Right cardiac atrium (tissue), 5 donors: ENCODE measurements at regions not wholly inside any gene's neighbourhood (a gene's known extent, or its start where the extent isn't known, plus 50 kb on each side); places are given as distances from the start of the nearest gene placed in this dataset.

Source experiments
- ATAC-seq, 2 donors: fragments of 200-7000 bp; cut with Tn5 transposase; one replicate each; pipeline versions ENCODE4 v1.8.0 to v1.9.1; 2020; ENCODE audit warnings: moderate library complexity in 2 of 2, mild to moderate bottlenecking in 1 of 2
- DNase-seq, 3 donors: peaks; one replicate each; pipeline ENCODE4 v3.0.0-alpha.2; 2020
- H3K27ac ChIP-seq: one replicate; pipeline ENCODE4 v1.5.1; 2013; ENCODE audit warnings: mild to moderate bottlenecking, low read length, control low read depth, moderate library complexity
- H3K27me3 ChIP-seq: one replicate; pipeline ENCODE4 v1.6.1; 2013; ENCODE audit not compliant: control insufficient read depth, insufficient read depth
- H3K4me1 ChIP-seq: one replicate; pipeline ENCODE4 v1.6.1; 2013; ENCODE audit warnings: low read length; ENCODE audit not compliant: control insufficient read depth, insufficient read depth
- H3K4me3 ChIP-seq: one replicate; pipeline ENCODE4 v1.5.1; 2013; ENCODE audit warnings: low read length, control low read depth
- H3K9me3 ChIP-seq: one replicate; pipeline ENCODE4 v1.6.1; 2013; ENCODE audit warnings: low read length; ENCODE audit not compliant: control insufficient read depth
- WGBS: extraction: QIAGEN DNeasy Blood & Tissue Kit; methylation state at CpG from one replicate; pipeline ENCODE4 v1.1.7; 2013; 5-methylcytosine and 5-hydroxymethylcytosine counted together
- intact Hi-C, 4 donors: fragments of 100-400 bp; cut with DNase I; formaldehyde crosslinking; loops; one replicate each; pipeline versions ENCODE4 v1.11.0 to v1.14.0; 2022 to 2023
- donor health status: healthy with polysubstance abuse.
- donor health status: DM: no; HTN: yes; CAD: no.
- donor health status: DM: no; HTN: no; CAD: no.
- donor health status: DM: no; HTN: yes; CAD: no; lungs with severe emphysema.
- donor health status: DM: yes; HTN: yes; CAD: no.

- ATAC-seq: no peak
- DNase-seq: peak in 1 of 3 donors; percentile 1
- H3K4me1 ChIP-seq: peaks cover 5% of the 10 kb centered on the region
- no peak overlapping the region for H3K27ac ChIP-seq
- 91% methylated on average over 9 of the region's 9 CpGs for WGBS
- no peak overlapping the region for H3K4me3 ChIP-seq
- no peaks in the 10 kb centered on the region for H3K9me3 ChIP-seq
- intact Hi-C loops: no loop called here
- no peaks in the 10 kb centered on the region for H3K27me3 ChIP-seq
These were observed 183.5 kb upstream of the AFDN start for GRCh38 chr6:167643223-167643622.

GRCh38 chr6:167643716-167644115 is 183.0 kb upstream of the AFDN start:
- 96% methylated on average over 11 of the region's 11 CpGs for WGBS

GRCh38 chr6:167644412-167645132 is 182.1 kb upstream of the AFDN start:
- intact Hi-C loops: no loop called here
- WGBS: 52% methylated on average over 21 of the region's 21 CpGs
- H3K9me3 ChIP-seq: no peaks in the 10 kb centered on the region
- ATAC-seq: peak; percentile 58 to 76
- no peak overlapping the region for H3K27ac ChIP-seq
- peaks cover 5% of the 10 kb centered on the region for H3K4me1 ChIP-seq
- DNase-seq: peak in 1 of 3 donors; percentile 62
- H3K4me3 ChIP-seq: peak overlapping the region; percentile 17
- H3K27me3 ChIP-seq: no peaks in the 10 kb centered on the region

More at GRCh38 chr6:167643716-167644115, 183.0 kb upstream of the AFDN start:
- H3K27me3 ChIP-seq: no peaks in the 10 kb centered on the region
- no peak overlapping the region for H3K4me3 ChIP-seq
- intact Hi-C loops: no loop called here
- DNase-seq (peak in 1 of 3 donors; percentile 38), ATAC-seq (no peak)
- peaks cover 5% of the 10 kb centered on the region for H3K4me1 ChIP-seq
- H3K9me3 ChIP-seq: no peaks in the 10 kb centered on the region
- no peak overlapping the region for H3K27ac ChIP-seq

- Histone ChIP-seq H3K4me3 (no peak overlapping the region), H3K27ac (no peak overlapping the region), H3K4me1 (peaks cover 5% of the 10 kb centered on the region), H3K27me3 (no peaks in the 10 kb centered on the region), H3K9me3 (no peaks in the 10 kb centered on the region)
- 74% methylated on average over 8 of the region's 8 CpGs for WGBS
- ATAC-seq (no peak), DNase-seq (peak in 1 of 3 donors; percentile 11)
- intact Hi-C loops: no loop called here
These were observed 181.3 kb upstream of the AFDN start for GRCh38 chr6:167645368-167645767.

GRCh38 chr6:167647306-167647705 is 179.4 kb upstream of the AFDN start:
- ATAC-seq: peak in 1 of 2 donors; percentile 33
- intact Hi-C loops: no loop called here
- WGBS: 45% methylated on average over 4 of the region's 4 CpGs
- Histone ChIP-seq H3K27ac (no peak overlapping the region), H3K4me3 (no peak overlapping the region), H3K27me3 (no peaks in the 10 kb centered on the region), H3K4me1 (peaks cover 5% of the 10 kb centered on the region), H3K9me3 (no peaks in the 10 kb centered on the region)
- DNase-seq: no peak

GRCh38 chr6:167647737-167648470 is 178.8 kb upstream of the AFDN start:
- DNase-seq: peak in 1 of 3 donors; percentile 13
- peak in 1 of 2 donors; percentile 4 for ATAC-seq
- 83% methylated on average over 13 of the region's 13 CpGs for WGBS
- peaks cover 5% of the 10 kb centered on the region for H3K4me1 ChIP-seq
- no peaks in the 10 kb centered on the region for H3K27me3 ChIP-seq
- no peak overlapping the region for H3K27ac ChIP-seq
- intact Hi-C loops: no loop called here
- no peaks in the 10 kb centered on the region for H3K9me3 ChIP-seq
- H3K4me3 ChIP-seq: no peak overlapping the region

GRCh38 chr6:167648501-167649278 is 178.0 kb upstream of the AFDN start:
- Histone ChIP-seq H3K9me3 (no peaks in the 10 kb centered on the region), H3K4me3 (no peak overlapping the region), H3K4me1 (peaks cover 5% of the 10 kb centered on the region), H3K27ac (no peak overlapping the region), H3K27me3 (no peaks in the 10 kb centered on the region)
- WGBS: 90% methylated on average over 13 of the region's 13 CpGs
- intact Hi-C loops: no loop called here
- DNase-seq (peak in 1 of 3 donors; percentile 12), ATAC-seq (peak in 1 of 2 donors; percentile 27)

GRCh38 chr6:167649476-167649875 is 177.2 kb upstream of the AFDN start:
- Histone ChIP-seq H3K4me1 (peaks cover 5% of the 10 kb centered on the region), H3K4me3 (no peak overlapping the region), H3K27me3 (no peaks in the 10 kb centered on the region), H3K9me3 (no peaks in the 10 kb centered on the region), H3K27ac (no peak overlapping the region)
- ATAC-seq (no peak), DNase-seq (peak in 1 of 3 donors; percentile 8)
- WGBS: 93% methylated on average over 8 of the region's 8 CpGs
- intact Hi-C loops: no loop called here

- intact Hi-C loops: no loop called here
- Histone ChIP-seq H3K27me3 (no peaks in the 10 kb centered on the region), H3K27ac (no peak overlapping the region), H3K9me3 (no peaks in the 10 kb centered on the region), H3K4me3 (no peak overlapping the region), H3K4me1 (peaks cover 5% of the 10 kb centered on the region)
- 27% methylated on average over 12 of the region's 12 CpGs for WGBS
- DNase-seq (peak in 1 of 3 donors; percentile 46), ATAC-seq (no peak)
These were observed 175.9 kb upstream of the AFDN start for GRCh38 chr6:167650730-167651317.

GRCh38 chr6:167651318-167652041 is 175.2 kb upstream of the AFDN start:
- Histone ChIP-seq H3K27me3 (no peaks in the 10 kb centered on the region), H3K4me3 (no peak overlapping the region), H3K4me1 (peaks cover 5% of the 10 kb centered on the region), H3K27ac (no peak overlapping the region), H3K9me3 (no peaks in the 10 kb centered on the region)
- intact Hi-C loops: no loop called here
- WGBS: 80% methylated on average over 10 of the region's 10 CpGs
- DNase-seq (no peak), ATAC-seq (no peak)
